HFFc6 (cell line): ENCODE measurements at regions not wholly inside any gene's neighbourhood (a gene's known extent, or its start where the extent isn't known, plus 50 kb on each side); places are given as distances from the start of the nearest gene placed in this dataset.

Experiments used
- DNase-seq: peaks from one replicate; pipeline ENCODE4 v3.0.0-alpha.2; 2018
- H3K27ac Mint-ChIP-seq: 2 replicates; pipeline ENCODE4 v1.8.0; 2020; ENCODE audit warnings: mild to moderate bottlenecking, mixed read lengths
- H3K27me3 Mint-ChIP-seq: 2 replicates; pipeline ENCODE4 v1.8.0; 2021; ENCODE audit warnings: mild to moderate bottlenecking, moderate library complexity, mixed read lengths; ENCODE audit not compliant: insufficient read depth
- H3K36me3 Mint-ChIP-seq: 2 replicates; pipeline ENCODE4 v1.8.0; 2021; ENCODE audit warnings: low read depth, mixed read lengths
- H3K4me1 Mint-ChIP-seq: 2 replicates; pipeline ENCODE4 v1.8.0; 2020; ENCODE audit warnings: low read depth, mixed read lengths
- H3K4me3 Mint-ChIP-seq: 2 replicates; pipeline ENCODE4 v1.8.0; 2020; ENCODE audit warnings: mild to moderate bottlenecking, moderate library complexity, mixed read lengths
- H3K9me3 Mint-ChIP-seq: 2 replicates; pipeline ENCODE4 v1.8.0; 2020; ENCODE audit warnings: mild to moderate bottlenecking, mixed read lengths
- CTCF ChIP-seq: fragments of 200-600 bp; sonication (generic); IDR thresholded peaks from 2 replicates; pipeline ENCODE4 v1.5.0; 2021; ENCODE audit warnings: antibody characterized with exemption, mild to moderate bottlenecking

- H3K36me3 Mint-ChIP-seq = no peaks in the 10 kb centered on the region; the same call in 1 of the 2 replicates
- no peak overlapping the region for H3K4me3 Mint-ChIP-seq
- no peak for DNase-seq
- no peaks in the 10 kb centered on the region for H3K9me3 Mint-ChIP-seq
- H3K4me1 Mint-ChIP-seq = peaks cover 25% of the 10 kb centered on the region
- no peak for TF ChIP-seq CTCF
- H3K27me3 Mint-ChIP-seq = no peaks in the 10 kb centered on the region; the same call in 1 of the 2 replicates
- H3K27ac Mint-ChIP-seq = no peak overlapping the region
Observed at GRCh38 chr2:64787019-64787365, 133.3 kb upstream of the SERTAD2 start.

GRCh38 chr2:64787698-64788097, 134.0 kb upstream of the SERTAD2 start:
- Mint-ChIP-seq H3K27ac (no peak overlapping the region), H3K36me3 (no peaks in the 10 kb centered on the region; the same call in 1 of the 2 replicates), H3K9me3 (no peaks in the 10 kb centered on the region), H3K27me3 (no peaks in the 10 kb centered on the region; the same call in 1 of the 2 replicates), H3K4me1 (peaks cover 25% of the 10 kb centered on the region), H3K4me3 (no peak overlapping the region)
- DNase-seq = no peak
- no peak for TF ChIP-seq CTCF

- no peak overlapping the region for H3K4me3 Mint-ChIP-seq
- no peak overlapping the region for H3K27ac Mint-ChIP-seq
- H3K27me3 Mint-ChIP-seq = no peaks in the 10 kb centered on the region; the same call in 1 of the 2 replicates
- TF ChIP-seq CTCF = no peak
- H3K4me1 Mint-ChIP-seq = peaks cover 30% of the 10 kb centered on the region
- no peaks in the 10 kb centered on the region; the same call in 1 of the 2 replicates for H3K36me3 Mint-ChIP-seq
- no peak for DNase-seq
- no peaks in the 10 kb centered on the region for H3K9me3 Mint-ChIP-seq
Observed at GRCh38 chr2:64789466-64790320, 136.0 kb upstream of the SERTAD2 start.

- no peak overlapping the region for H3K4me3 Mint-ChIP-seq
- no peak for DNase-seq
- 0 out of 2 replicates have a peak, but pooled peaks have one; percentile 7 for TF ChIP-seq CTCF
- H3K9me3 Mint-ChIP-seq = no peaks in the 10 kb centered on the region
- no peaks in the 10 kb centered on the region; the same call in 1 of the 2 replicates for H3K36me3 Mint-ChIP-seq
- no peak overlapping the region for H3K27ac Mint-ChIP-seq
- H3K27me3 Mint-ChIP-seq = no peaks in the 10 kb centered on the region; the same call in 1 of the 2 replicates
- peaks cover 30% of the 10 kb centered on the region for H3K4me1 Mint-ChIP-seq
Observed at GRCh38 chr2:64792300-64792699, 138.6 kb upstream of the SERTAD2 start.

- peaks cover 30% of the 10 kb centered on the region for H3K4me1 Mint-ChIP-seq
- no peak for DNase-seq
- H3K27ac Mint-ChIP-seq = no peak overlapping the region
- no peak for TF ChIP-seq CTCF
- H3K9me3 Mint-ChIP-seq = no peaks in the 10 kb centered on the region
- 0 out of 2 replicates have a peak overlapping the region, but pooled peaks have one; percentile 11 for H3K4me3 Mint-ChIP-seq
- no peaks in the 10 kb centered on the region; the same call in 1 of the 2 replicates for H3K27me3 Mint-ChIP-seq
- H3K36me3 Mint-ChIP-seq = no peaks in the 10 kb centered on the region; the same call in 1 of the 2 replicates
Observed at GRCh38 chr2:64792995-64793639, 139.4 kb upstream of the SERTAD2 start.
